Heart left ventricle (tissue), 13 donors: ENCODE measurements at regions not wholly inside any gene's neighbourhood (a gene's known extent, or its start where the extent isn't known, plus 50 kb on each side); places are given as distances from the start of the nearest gene placed in this dataset.

Experiments used
- POLR2A ChIP-seq, 2 donors: fragments of 450-650 bp; IDR thresholded peaks; one replicate each; pipeline ENCODE4 v1.6.1; 2017; ENCODE audit warnings: antibody characterized with exemption in 2 of 2, mild to moderate bottlenecking in 2 of 2, moderate library complexity in 2 of 2
- TF ChIP-seq, protein P1 (sequence below), 12 donors: fragments of 200-600 bp; sonication (generic) in 4 of 12; IDR thresholded peaks; one replicate each; pipeline versions ENCODE4 v1.5.0 to v1.8.0; 2018 to 2022; ENCODE audit warnings: antibody characterized with exemption in 12 of 12, mild to moderate bottlenecking in 5 of 12
- donor health status: ischemic (EF 13 %, LVEDD 7.1; RV severe dilation, severe dysfunction).
- donor health status: DM: no; HTN: yes; CAD: no.
- donor health status: DM: no; HTN: no; CAD: no.
- donor health status: ischemic (EF 25% LVEDD 6.9; RV normal size, moderate dysfunction).
- donor health status: ischemic (EF 25% LVEDD 5.7; RV mildly dilated, moderate dysfunction).
- donor health status: ischemic (EF 35%, LVEDD 5.7; RV mildly dilated, moderate dysfunction).
- donor health status: nonischemic (EF 11% LVEDD 7.7; RV severe dilation, severe dysfunction).
- donor health status: DM: yes; HTN: yes; CAD: no.
- donor health status: PGD.
- donor health status: ischemic (EF 29% LVEDD 5.4; RV normal size, mild dysfunction).
- donor health status: nonischemic (EF 23%, LVEDD 6.1; RV moderate dilation, normal function).

- TF ChIP-seq, protein P1, sequence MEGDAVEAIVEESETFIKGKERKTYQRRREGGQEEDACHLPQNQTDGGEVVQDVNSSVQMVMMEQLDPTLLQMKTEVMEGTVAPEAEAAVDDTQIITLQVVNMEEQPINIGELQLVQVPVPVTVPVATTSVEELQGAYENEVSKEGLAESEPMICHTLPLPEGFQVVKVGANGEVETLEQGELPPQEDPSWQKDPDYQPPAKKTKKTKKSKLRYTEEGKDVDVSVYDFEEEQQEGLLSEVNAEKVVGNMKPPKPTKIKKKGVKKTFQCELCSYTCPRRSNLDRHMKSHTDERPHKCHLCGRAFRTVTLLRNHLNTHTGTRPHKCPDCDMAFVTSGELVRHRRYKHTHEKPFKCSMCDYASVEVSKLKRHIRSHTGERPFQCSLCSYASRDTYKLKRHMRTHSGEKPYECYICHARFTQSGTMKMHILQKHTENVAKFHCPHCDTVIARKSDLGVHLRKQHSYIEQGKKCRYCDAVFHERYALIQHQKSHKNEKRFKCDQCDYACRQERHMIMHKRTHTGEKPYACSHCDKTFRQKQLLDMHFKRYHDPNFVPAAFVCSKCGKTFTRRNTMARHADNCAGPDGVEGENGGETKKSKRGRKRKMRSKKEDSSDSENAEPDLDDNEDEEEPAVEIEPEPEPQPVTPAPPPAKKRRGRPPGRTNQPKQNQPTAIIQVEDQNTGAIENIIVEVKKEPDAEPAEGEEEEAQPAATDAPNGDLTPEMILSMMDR (IDR thresholded peaks at IDR 0.05) = no peak
- no peak for TF ChIP-seq POLR2A (IDR thresholded peaks at IDR 0.05)
Measured at GRCh38 chr21:26320596-26320995, 150.0 kb upstream of the APP start.
